ENCODE measurements at regions not wholly inside any gene's neighbourhood (a gene's known extent, or its start where the extent isn't known, plus 50 kb on each side); places are given as distances from the start of the nearest gene placed in this dataset.

- no peak for TF ChIP-seq CHD1 (IDR thresholded peaks at IDR 0.05; ENCODE audit: low read depth, low read length)
- TF ChIP-seq POLR2AphosphoS5 (IDR thresholded peaks at IDR 0.05; ENCODE audit: low read length), result no peak
Measured at GRCh38 chr18:34978953-34979608, 62.1 kb upstream of the MAPRE2 start.
